ENCODE measurements at regions not wholly inside any gene's neighbourhood (a gene's known extent, or its start where the extent isn't known, plus 50 kb on each side); places are given as distances from the start of the nearest gene placed in this dataset.

- no peak for ATAC-seq
- TF ChIP-seq TSHZ2 (CRISPR knock-in tag; IDR thresholded peaks at IDR 0.05) = no peak
- no peak for TF ChIP-seq BACH2 (CRISPR knock-in tag; IDR thresholded peaks at IDR 0.05; ENCODE audit: borderline replicate concordance)
- TF ChIP-seq PATZ1 (CRISPR knock-in tag; IDR thresholded peaks at IDR 0.05; ENCODE audit: borderline replicate concordance) = no peak
- no peak for TF ChIP-seq ZC3H10 (CRISPR knock-in tag; IDR thresholded peaks at IDR 0.05)
- no peak for TF ChIP-seq GLIS3 (CRISPR knock-in tag; IDR thresholded peaks at IDR 0.05)
- TF ChIP-seq CSRNP3 (CRISPR knock-in tag; IDR thresholded peaks at IDR 0.05) = no peak
- no peak for TF ChIP-seq ISL1 (CRISPR knock-in tag; IDR thresholded peaks at IDR 0.05)
- TF ChIP-seq SNAI2 (CRISPR knock-in tag; IDR thresholded peaks at IDR 0.05) = no peak
- TF ChIP-seq ESRRG (CRISPR knock-in tag; IDR thresholded peaks at IDR 0.05) = no peak
- TF ChIP-seq TOX (CRISPR knock-in tag; IDR thresholded peaks at IDR 0.05; ENCODE audit: borderline replicate concordance) = no peak
- TF ChIP-seq OSR1 (CRISPR knock-in tag; IDR thresholded peaks at IDR 0.05) = no peak
Observed at GRCh38 chr18:55144193-55144930, 185.1 kb upstream of the CCDC68 start.

- TF ChIP-seq ESRRG (CRISPR knock-in tag; IDR thresholded peaks at IDR 0.05) (no peak), PPARA (CRISPR knock-in tag; IDR thresholded peaks at IDR 0.05; ENCODE audit: borderline replicate concordance) (no peak), SNAI2 (CRISPR knock-in tag; IDR thresholded peaks at IDR 0.05) (no peak), ZFP3 (CRISPR knock-in tag; IDR thresholded peaks at IDR 0.05) (no peak), PATZ1 (CRISPR knock-in tag; IDR thresholded peaks at IDR 0.05; ENCODE audit: borderline replicate concordance) (no peak), ZNF8 (CRISPR knock-in tag; IDR thresholded peaks at IDR 0.05) (no peak)
- ATAC-seq = no peak
Observed at GRCh38 chr18:55142410-55142809, 183.1 kb upstream of the CCDC68 start.

GRCh38 chr18:55141318-55141717 lies 182.1 kb upstream of the CCDC68 start:
- no peak for ATAC-seq

GRCh38 chr18:55139836-55140235 lies 180.6 kb upstream of the CCDC68 start:
- no peak for TF ChIP-seq ZC3H10 (CRISPR knock-in tag; IDR thresholded peaks at IDR 0.05)
- TF ChIP-seq POU6F1 (CRISPR knock-in tag; IDR thresholded peaks at IDR 0.05; ENCODE audit: borderline replicate concordance, low read depth) = no peak
- TF ChIP-seq TSHZ2 (CRISPR knock-in tag; IDR thresholded peaks at IDR 0.05) = no peak
- no peak for TF ChIP-seq GLIS3 (CRISPR knock-in tag; IDR thresholded peaks at IDR 0.05)
- no peak for ATAC-seq

More at GRCh38 chr18:55141318-55141717, 182.1 kb upstream of the CCDC68 start:
- no peak for TF ChIP-seq RARB (CRISPR knock-in tag; IDR thresholded peaks at IDR 0.05)
- no peak for TF ChIP-seq SNAI2 (CRISPR knock-in tag; IDR thresholded peaks at IDR 0.05)
